SIG-M5 treated with dmso at 0.1 percent for 504 hours (cell line): ENCODE measurements at regions not wholly inside any gene's neighbourhood (a gene's known extent, or its start where the extent isn't known, plus 50 kb on each side); places are given as distances from the start of the nearest gene placed in this dataset.

Source experiments
- DNase-seq: peaks from one replicate; lab custom pipeline; 2025; ENCODE audit not compliant: unreplicated experiment; lab: John Stamatoyannopoulos, UW

- no peak for DNase-seq
Measured at GRCh38 chr11:35046681-35047080, 92.3 kb upstream of the CD44 start.

GRCh38 chr11:35047179-35047578, 91.8 kb upstream of the CD44 start:
- peak; percentile 82 for DNase-seq

- DNase-seq = no peak
Measured at GRCh38 chr11:35047769-35048168, 91.2 kb upstream of the CD44 start.

GRCh38 chr11:35048346-35048745, 90.6 kb upstream of the CD44 start:
- DNase-seq = peak; percentile 43

- DNase-seq = peak; percentile 47
Measured at GRCh38 chr11:35049859-35050531, 89.0 kb upstream of the CD44 start.

GRCh38 chr11:35050541-35050995, 88.4 kb upstream of the CD44 start:
- peak; percentile 95 for DNase-seq

GRCh38 chr11:35056391-35057093, 82.4 kb upstream of the CD44 start:
- no peak for DNase-seq

- peak; percentile 40 for DNase-seq
Measured at GRCh38 chr11:35057926-35058668, 80.9 kb upstream of the CD44 start.

- DNase-seq = peak; percentile 94
Measured at GRCh38 chr11:35058669-35059434, 80.1 kb upstream of the CD44 start.

GRCh38 chr11:35061516-35062440, 77.2 kb upstream of the CD44 start:
- DNase-seq = no peak

GRCh38 chr11:35063488-35063931, 75.5 kb upstream of the CD44 start:
- DNase-seq = peak; percentile 10

GRCh38 chr11:35064114-35064800, 74.7 kb upstream of the CD44 start:
- DNase-seq = no peak

GRCh38 chr11:35065566-35065965, 73.4 kb upstream of the CD44 start:
- no peak for DNase-seq

GRCh38 chr11:35066030-35066429, 72.9 kb upstream of the CD44 start:
- DNase-seq = peak; percentile 52

- no peak for DNase-seq
Measured at GRCh38 chr11:35066783-35067423, 72.1 kb upstream of the CD44 start.

- no peak for DNase-seq
Measured at GRCh38 chr11:35071722-35072121, 67.2 kb upstream of the CD44 start.

- no peak for DNase-seq
Measured at GRCh38 chr11:35073691-35074419, 65.1 kb upstream of the CD44 start.
